Skeletal muscle tissue (tissue), 3 donors: ENCODE measurements at regions not wholly inside any gene's neighbourhood (a gene's known extent, or its start where the extent isn't known, plus 50 kb on each side); places are given as distances from the start of the nearest gene placed in this dataset.
A peak's percentile ranks its signal among the peaks of the same experiment; 100 is the strongest.

Experiments
- H3K27ac ChIP-seq: one replicate; pipeline ENCODE4 v1.7.0; 2013; ENCODE audit warnings: mild to moderate bottlenecking, low read depth, low read length, inconsistent platforms
- H3K27me3 ChIP-seq, 3 donors: one replicate each; pipeline ENCODE4 v1.7.0; 2013; ENCODE audit warnings: low read length in 3 of 3; ENCODE audit not compliant: control insufficient read depth in 3 of 3, insufficient read depth in 3 of 3
- H3K36me3 ChIP-seq, 3 donors: one replicate each; pipeline ENCODE4 v1.7.0; 2013; ENCODE audit warnings: low read length in 3 of 3; ENCODE audit not compliant: control insufficient read depth in 3 of 3, insufficient read depth in 3 of 3
- H3K4me1 ChIP-seq, 3 donors: one replicate each; pipeline ENCODE4 v1.7.0; 2013; ENCODE audit warnings: low read length in 3 of 3, mild to moderate bottlenecking in 3 of 3; ENCODE audit not compliant: control insufficient read depth in 3 of 3, insufficient read depth in 3 of 3
- H3K4me3 ChIP-seq, 3 donors: one replicate each; pipeline ENCODE4 v1.7.0; 2013; ENCODE audit warnings: low read length in 3 of 3
- H3K9ac ChIP-seq, 3 donors: one replicate each; pipeline ENCODE4 v1.7.0; 2013; ENCODE audit warnings: low read length in 3 of 3, mild to moderate bottlenecking in 3 of 3, moderate library complexity in 2 of 3, low read depth in 1 of 3
- H3K9me3 ChIP-seq, 3 donors: one replicate each; pipeline ENCODE4 v1.7.0; 2013; ENCODE audit warnings: low read length in 3 of 3; ENCODE audit not compliant: control insufficient read depth in 3 of 3
- donor health status: Osteomylitis.

DNA sequence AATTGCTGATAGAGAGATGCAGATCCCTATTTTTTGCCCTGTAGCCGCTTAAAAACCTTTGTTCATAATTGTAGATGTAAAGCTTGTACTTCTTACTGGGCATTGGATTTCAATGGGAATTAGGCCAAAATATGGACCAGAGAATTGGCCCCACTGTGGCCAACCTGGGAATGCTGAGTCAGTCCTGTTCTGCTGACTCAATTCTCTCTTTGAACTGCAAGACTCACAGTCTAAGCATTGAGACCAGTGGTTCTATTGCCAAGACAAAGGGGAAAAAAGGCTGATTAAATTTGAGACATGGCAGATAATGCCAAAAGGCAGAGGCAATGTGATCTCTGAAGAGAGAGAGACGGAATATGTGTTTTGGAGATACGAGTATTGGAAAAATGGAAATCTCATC lies 72.5 kb upstream of the UBL3 start:
- Histone ChIP-seq H3K27ac (peak overlapping the region; percentile 63), H3K4me1 (peaks cover 21 to 25% (median 25%) of the 10 kb centered on the region in 3 donors), H3K9me3 (peaks cover 0 to 2% (median 0%) of the 10 kb centered on the region in 3 donors), H3K9ac (no peak overlapping the region), H3K36me3 (no peaks in the 10 kb centered on the region), H3K27me3 (no peaks in the 10 kb centered on the region), H3K4me3 (no peak overlapping the region)

DNA sequence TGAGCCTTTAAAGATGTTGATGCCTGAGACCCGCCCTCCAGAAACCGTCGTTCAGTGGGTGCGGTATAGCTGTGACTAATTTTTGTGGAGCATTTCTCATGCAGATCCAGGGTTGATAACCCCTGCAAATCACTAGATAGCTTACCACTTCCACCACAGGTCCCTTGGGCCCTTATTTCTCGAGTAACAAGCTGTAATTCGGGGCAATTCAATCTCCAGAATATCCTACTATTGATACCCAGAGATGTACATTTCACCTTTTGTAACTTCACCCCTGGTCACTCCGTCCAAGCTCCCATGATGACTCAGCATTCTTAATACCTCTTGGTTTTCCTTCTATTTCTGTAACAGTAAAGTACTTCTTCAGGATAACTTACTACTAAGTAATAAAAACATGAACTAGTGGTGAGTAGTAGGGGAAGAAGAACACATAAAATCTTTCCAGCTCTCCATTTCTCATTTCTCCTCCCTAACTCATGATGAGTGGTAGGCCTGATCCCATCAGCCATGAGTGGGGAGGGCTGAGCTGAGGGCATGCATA lies 71.9 kb upstream of the UBL3 start:
- Histone ChIP-seq H3K27ac (no peak overlapping the region), H3K9ac (no peak overlapping the region), H3K4me1 (peaks cover 21 to 25% (median 25%) of the 10 kb centered on the region in 3 donors)

DNA sequence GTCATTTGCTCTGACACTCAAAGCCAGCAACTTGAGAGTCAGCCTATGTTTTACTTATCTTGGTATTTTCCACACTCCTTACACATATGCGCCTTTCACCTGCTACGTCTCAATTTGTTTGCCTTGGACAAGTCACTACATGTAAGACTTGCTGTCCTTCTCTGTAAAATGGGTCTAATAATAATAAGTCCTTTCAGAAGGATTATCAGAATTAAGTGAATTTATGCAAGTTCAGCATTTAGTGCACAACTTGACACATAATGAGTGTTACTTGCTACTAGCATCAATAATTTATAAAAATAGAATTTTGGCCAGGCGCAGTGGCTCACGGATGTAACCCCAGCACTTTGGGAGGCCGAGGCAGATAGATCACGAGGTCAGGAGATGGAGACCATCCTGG lies 71.1 kb upstream of the UBL3 start:
- Histone ChIP-seq H3K36me3 (no peaks in the 10 kb centered on the region), H3K4me3 (no peak overlapping the region), H3K27me3 (no peaks in the 10 kb centered on the region), H3K27ac (no peak overlapping the region), H3K9ac (no peak overlapping the region), H3K4me1 (peaks cover 21 to 25% (median 25%) of the 10 kb centered on the region in 3 donors), H3K9me3 (peaks cover 0 to 2% (median 0%) of the 10 kb centered on the region in 3 donors)

More for the DNA sequence above, 71.9 kb upstream of the UBL3 start:
- no peaks in the 10 kb centered on the region for H3K36me3 ChIP-seq
- H3K4me3 ChIP-seq = no peak overlapping the region
- no peaks in the 10 kb centered on the region for H3K27me3 ChIP-seq
- H3K9me3 ChIP-seq = peaks cover 0 to 2% (median 0%) of the 10 kb centered on the region in 3 donors

DNA sequence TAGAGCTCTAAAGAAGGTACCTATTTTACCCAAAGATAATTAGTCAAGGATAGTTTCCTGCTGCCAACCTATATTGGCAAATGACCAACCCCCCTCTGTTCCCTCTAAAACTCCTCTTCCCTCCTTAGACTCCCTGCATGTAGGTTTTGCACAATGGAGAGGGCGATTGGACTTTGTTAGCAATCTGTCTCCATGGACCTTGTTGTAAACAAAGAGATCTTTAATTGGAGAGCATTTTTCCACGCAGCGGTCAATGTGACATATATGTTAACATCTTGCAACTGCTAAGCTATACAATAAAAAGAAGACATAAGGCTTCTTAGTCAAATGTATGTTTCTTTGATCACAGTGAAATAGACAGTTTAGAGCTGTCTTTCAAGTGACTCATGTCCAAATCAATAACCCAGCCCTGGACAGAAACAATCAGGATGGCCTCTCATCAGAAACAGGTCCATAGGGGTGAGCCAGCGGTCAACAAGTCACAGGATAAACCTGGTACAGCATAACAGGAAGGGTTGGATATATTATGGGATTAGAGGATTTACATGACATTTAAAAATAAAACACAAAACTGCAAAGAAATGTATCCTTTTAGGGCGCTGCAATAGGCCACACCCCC lies 69.7 kb upstream of the UBL3 start:
- H3K9me3 ChIP-seq = peaks cover 0 to 2% (median 0%) of the 10 kb centered on the region in 3 donors
- no peaks in the 10 kb centered on the region for H3K27me3 ChIP-seq
- peaks cover 19 to 25% (median 19%) of the 10 kb centered on the region in 3 donors for H3K4me1 ChIP-seq
- H3K9ac ChIP-seq = no peak overlapping the region
- no peaks in the 10 kb centered on the region for H3K36me3 ChIP-seq
- H3K27ac ChIP-seq = no peak overlapping the region
- no peak overlapping the region for H3K4me3 ChIP-seq

DNA sequence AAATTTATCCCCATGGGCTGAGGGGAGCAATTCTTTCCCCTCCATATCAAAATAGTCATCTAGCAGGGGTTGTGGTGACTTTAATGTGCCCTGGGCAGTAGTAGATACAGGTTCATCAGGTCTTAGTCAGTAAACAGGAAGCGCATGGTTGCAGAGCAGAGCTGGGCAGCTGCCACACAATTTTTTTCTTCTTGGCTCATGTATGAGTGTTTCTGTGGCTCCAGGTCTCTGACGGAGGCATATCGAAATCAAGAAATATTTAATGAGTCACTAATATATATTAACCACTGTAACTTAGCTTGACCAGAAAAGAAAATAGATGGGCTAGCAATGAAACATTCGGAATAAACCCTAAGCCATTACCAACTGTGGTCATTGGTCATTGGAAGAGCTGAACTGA lies 68.4 kb upstream of the UBL3 start:
- no peak overlapping the region for H3K4me3 ChIP-seq
- no peaks in the 10 kb centered on the region for H3K27me3 ChIP-seq
- peaks cover 6 to 14% (median 8%) of the 10 kb centered on the region in 3 donors for H3K4me1 ChIP-seq
- no peak overlapping the region for H3K9ac ChIP-seq
- H3K9me3 ChIP-seq = peaks cover 0 to 2% (median 0%) of the 10 kb centered on the region in 3 donors
- no peak overlapping the region for H3K27ac ChIP-seq
- no peaks in the 10 kb centered on the region for H3K36me3 ChIP-seq

DNA sequence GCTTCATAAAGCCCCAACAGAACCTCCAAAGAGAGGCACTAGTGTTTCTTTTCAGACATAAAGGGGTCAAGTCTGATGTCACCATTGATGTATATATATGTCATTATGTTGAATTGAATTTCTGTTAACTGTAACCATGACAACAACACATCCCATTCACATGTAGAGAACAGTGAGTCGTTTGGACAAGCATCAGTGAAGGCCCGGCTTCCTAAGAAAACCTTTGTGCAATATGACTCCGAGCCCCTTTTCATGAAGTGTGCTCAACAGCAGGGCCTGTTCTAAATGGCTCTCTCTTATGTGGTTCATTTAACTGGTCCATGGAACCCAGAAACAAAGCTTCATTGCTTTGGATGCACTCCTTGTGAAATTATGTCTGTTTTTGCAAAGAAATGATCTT lies 67.2 kb upstream of the UBL3 start:
- peaks cover 0 to 2% (median 0%) of the 10 kb centered on the region in 3 donors for H3K4me1 ChIP-seq
- no peak overlapping the region for H3K4me3 ChIP-seq
- H3K9ac ChIP-seq = no peak overlapping the region
- no peak overlapping the region for H3K27ac ChIP-seq
- no peaks in the 10 kb centered on the region for H3K27me3 ChIP-seq
- peaks cover 0 to 2% (median 0%) of the 10 kb centered on the region in 3 donors for H3K9me3 ChIP-seq
- H3K36me3 ChIP-seq = no peaks in the 10 kb centered on the region

DNA sequence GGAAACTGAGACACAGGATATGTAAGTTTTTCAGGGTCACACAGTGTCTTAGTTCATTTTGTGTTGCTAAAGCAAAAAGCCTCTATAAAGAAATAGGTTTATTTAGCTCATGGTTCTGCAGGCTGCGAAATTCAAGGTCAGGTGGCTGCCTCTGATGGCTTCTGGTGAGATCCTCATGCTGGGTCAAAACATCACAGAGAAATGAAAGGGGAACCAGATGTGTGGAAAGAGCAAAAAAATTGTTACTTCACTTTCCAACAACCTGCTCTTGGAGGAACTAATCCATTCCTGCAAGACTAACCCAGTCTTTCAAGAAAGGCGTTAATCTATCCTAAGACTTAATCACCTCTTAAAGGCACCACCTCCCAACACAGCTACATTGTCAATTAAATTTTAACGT lies 64.2 kb upstream of the UBL3 start:
- Histone ChIP-seq H3K4me1 (no peaks in the 10 kb centered on the region), H3K9me3 (no peaks in the 10 kb centered on the region), H3K36me3 (no peaks in the 10 kb centered on the region), H3K27me3 (no peaks in the 10 kb centered on the region), H3K4me3 (no peak overlapping the region), H3K9ac (no peak overlapping the region), H3K27ac (no peak overlapping the region)

DNA sequence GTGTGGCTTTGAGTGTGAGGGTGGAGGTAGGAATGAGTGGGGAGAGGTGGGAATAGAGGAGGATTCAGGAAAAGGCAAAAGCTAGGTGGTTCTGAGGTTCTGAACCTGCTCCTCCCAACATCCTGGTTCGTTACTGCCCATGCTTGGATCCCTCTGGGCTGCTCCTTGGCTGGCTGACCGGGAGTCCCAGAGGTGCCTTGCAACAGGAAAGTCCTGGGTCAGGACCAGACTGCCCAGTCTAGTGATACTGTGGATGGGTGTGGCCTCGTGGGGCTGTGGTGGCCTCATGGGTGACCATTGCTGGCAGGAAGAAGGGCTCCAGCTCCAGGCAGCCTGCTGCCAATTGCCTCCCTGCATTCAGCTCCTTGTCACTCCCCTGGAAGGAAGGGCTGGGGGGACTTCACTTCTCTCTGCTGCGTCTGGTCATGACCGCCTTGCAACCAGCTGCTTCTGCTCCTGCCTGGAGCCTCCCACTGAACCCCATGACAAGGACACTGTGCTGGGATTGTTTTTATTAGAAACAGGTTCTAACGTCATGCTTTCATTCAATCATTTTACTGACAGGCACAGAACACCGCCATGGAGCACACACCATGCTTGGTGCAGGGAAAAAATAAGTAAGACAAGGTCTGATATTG lies 61.5 kb upstream of the UBL3 start:
- Histone ChIP-seq H3K27ac (no peak overlapping the region), H3K4me3 (no peak overlapping the region), H3K36me3 (no peaks in the 10 kb centered on the region), H3K4me1 (no peaks in the 10 kb centered on the region), H3K9me3 (no peaks in the 10 kb centered on the region), H3K9ac (no peak overlapping the region), H3K27me3 (peaks cover 0 to 2% (median 0%) of the 10 kb centered on the region in 3 donors)

DNA sequence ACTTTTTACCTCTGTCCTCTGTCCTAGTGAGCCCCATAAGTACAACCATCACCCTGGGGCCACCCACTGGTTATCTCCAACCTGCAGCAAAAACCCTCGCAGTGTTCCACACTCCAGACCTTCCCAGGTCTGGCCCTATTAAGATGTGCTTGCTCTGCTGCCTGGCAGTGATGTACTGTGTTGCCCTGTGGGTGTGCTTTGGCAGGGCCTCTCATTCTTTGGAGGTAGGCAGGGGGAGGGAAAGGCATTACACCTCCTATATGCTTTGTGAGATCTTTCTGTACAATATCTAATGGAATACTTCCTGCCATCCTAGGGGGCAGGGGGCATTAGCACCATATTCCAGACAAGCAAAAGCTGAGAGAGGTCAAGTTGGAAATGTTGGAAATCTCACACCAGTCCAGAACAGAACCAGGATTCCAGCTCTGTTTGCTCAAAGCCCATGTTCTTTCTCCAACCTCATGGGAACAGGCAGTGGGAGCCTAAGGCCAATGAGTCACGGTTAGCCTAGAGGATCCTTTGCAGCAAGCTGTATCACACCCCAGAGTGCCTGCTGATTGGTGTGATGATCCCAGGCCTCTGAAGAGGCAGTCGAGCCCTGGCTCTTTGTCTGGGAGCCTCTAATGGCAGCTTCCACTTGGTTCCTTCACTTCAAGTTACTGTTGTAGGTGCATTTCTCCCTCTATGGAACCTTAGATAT lies 59.7 kb upstream of the UBL3 start:
- no peak overlapping the region for H3K27ac ChIP-seq
- peaks cover 0 to 2% (median 0%) of the 10 kb centered on the region in 3 donors for H3K27me3 ChIP-seq
- H3K36me3 ChIP-seq = no peaks in the 10 kb centered on the region
- no peak overlapping the region for H3K4me3 ChIP-seq
- no peak overlapping the region for H3K9ac ChIP-seq
- no peaks in the 10 kb centered on the region for H3K4me1 ChIP-seq
- H3K9me3 ChIP-seq = no peaks in the 10 kb centered on the region
